ENCODE measurements at regions not wholly inside any gene's neighbourhood (a gene's known extent, or its start where the extent isn't known, plus 50 kb on each side); places are given as distances from the start of the nearest gene placed in this dataset.

GRCh38 chr6:165913676-165914570 lies 250.9 kb upstream of the PDE10A start:
- Mint-ChIP-seq H3K4me1 (no peaks in the 10 kb centered on the region), H3K27ac (no peak overlapping the region), H3K27me3 (no peaks in the 10 kb centered on the region), H3K4me3 (no peak overlapping the region), H3K9me3 (ENCODE audit: insufficient read depth) (no peaks in the 10 kb centered on the region)
- no peak for DNase-seq
- no peak for TF ChIP-seq EZH2 (IDR thresholded peaks at IDR 0.05; ENCODE audit: borderline replicate concordance, insufficient read depth, low read depth, low read length, poor library complexity, severe bottlenecking)
- TF ChIP-seq, protein P1, sequence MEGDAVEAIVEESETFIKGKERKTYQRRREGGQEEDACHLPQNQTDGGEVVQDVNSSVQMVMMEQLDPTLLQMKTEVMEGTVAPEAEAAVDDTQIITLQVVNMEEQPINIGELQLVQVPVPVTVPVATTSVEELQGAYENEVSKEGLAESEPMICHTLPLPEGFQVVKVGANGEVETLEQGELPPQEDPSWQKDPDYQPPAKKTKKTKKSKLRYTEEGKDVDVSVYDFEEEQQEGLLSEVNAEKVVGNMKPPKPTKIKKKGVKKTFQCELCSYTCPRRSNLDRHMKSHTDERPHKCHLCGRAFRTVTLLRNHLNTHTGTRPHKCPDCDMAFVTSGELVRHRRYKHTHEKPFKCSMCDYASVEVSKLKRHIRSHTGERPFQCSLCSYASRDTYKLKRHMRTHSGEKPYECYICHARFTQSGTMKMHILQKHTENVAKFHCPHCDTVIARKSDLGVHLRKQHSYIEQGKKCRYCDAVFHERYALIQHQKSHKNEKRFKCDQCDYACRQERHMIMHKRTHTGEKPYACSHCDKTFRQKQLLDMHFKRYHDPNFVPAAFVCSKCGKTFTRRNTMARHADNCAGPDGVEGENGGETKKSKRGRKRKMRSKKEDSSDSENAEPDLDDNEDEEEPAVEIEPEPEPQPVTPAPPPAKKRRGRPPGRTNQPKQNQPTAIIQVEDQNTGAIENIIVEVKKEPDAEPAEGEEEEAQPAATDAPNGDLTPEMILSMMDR (IDR thresholded peaks at IDR 0.05): no peak
- ChIA-PET POLR2A (no interaction called here), CTCF (no interaction called here)
- H3K4me3 ChIP-seq (ENCODE audit: control extremely low read depth in 1 of 5, extremely low read depth in 1 of 5, insufficient read depth in 1 of 5, low read depth in 2 of 5, low read length in 4 of 5): no peak overlapping the region
- H3K27me3 ChIP-seq (replicated peaks in 1 of 4; ENCODE audit: control extremely low read depth in 1 of 4, control insufficient read depth in 3 of 4, insufficient read depth in 4 of 4, low read length in 3 of 4): no peaks in the 10 kb centered on the region
- H3K36me3 ChIP-seq (replicated peaks in 1 of 2; ENCODE audit: control extremely low read depth in 1 of 2, control insufficient read depth in 1 of 2, extremely low read depth in 1 of 2, insufficient read depth in 2 of 2, low read length in 1 of 2): no peaks in the 10 kb centered on the region
- ATAC-seq (ENCODE audit: low read depth): no peak
- H3K79me2 ChIP-seq (ENCODE audit: control insufficient read depth, insufficient read depth, low read length): no peaks in the 10 kb centered on the region
- no peak overlapping the region for H3K9ac ChIP-seq (ENCODE audit: low read length)
- peaks cover 0 to 7% (median 0%) of the 10 kb centered on the region in 3 donors for H3K9me3 ChIP-seq (ENCODE audit: control extremely low read depth in 1 of 3, control insufficient read depth in 2 of 3, insufficient read depth in 1 of 3, low read length in 2 of 3)
- H3K27ac ChIP-seq (ENCODE audit: low read length in 2 of 2): no peak overlapping the region
- intact Hi-C loops (cut with micrococcal nuclease): no loop called here
- no peak overlapping the region for H3K4me2 ChIP-seq (replicated peaks; ENCODE audit: low read depth, low read length, poor library complexity, severe bottlenecking)
- no peaks in the 10 kb centered on the region for H4K20me1 ChIP-seq (ENCODE audit: control insufficient read depth, insufficient read depth, low read length, poor library complexity, severe bottlenecking)
- H3K4me1 ChIP-seq (ENCODE audit: control insufficient read depth in 2 of 2, insufficient read depth in 2 of 2, low read length in 2 of 2): no peaks in the 10 kb centered on the region
- H2AFZ ChIP-seq (ENCODE audit: insufficient read depth, low read depth, low read length, poor library complexity, severe bottlenecking): no peak overlapping the region
- WGBS (ENCODE audit: insufficient coverage): 93% methylated on average over 6 of the region's 8 CpGs

DNA sequence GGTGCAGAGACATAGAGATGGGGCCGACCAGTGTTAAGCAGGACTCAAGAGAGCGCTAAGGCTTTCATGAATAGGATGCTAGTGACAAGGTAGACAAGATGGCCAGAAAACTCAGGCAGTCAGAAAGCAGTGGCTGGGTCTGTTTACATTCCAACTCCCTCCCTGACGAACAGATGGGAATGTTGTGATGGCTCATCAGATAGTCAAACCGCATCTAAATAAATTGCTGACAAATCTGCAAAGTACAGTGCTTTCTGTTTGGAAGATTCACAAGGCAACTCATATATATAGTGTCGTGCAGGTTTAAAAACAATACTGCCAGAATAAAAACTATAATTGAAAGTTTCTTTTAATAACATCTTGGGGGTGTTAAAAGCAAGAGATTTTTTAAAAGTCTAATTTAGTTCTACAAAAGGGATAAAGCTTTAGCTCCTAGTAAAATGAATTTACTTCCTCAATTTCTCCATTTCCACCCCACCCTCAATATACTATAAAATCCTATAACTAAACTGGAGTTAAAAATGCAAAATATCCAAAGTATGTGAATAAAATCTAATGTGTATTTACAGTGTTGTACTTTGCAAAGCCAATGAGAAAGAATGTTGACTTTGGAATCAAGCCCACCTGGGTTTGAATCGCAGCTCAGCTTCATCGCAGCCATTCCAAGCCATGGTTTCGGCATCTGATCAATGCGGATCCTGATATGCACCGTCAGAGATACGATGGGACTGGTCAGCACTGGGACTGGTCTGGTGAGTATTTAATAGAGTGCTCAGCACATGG lies 247.3 kb upstream of the PDE10A start:
- H3K36me3 ChIP-seq (replicated peaks in 1 of 2; ENCODE audit: control extremely low read depth in 1 of 2, control insufficient read depth in 1 of 2, extremely low read depth in 1 of 2, insufficient read depth in 2 of 2, low read length in 1 of 2): no peaks in the 10 kb centered on the region
- no peak overlapping the region for H3K4me3 ChIP-seq (ENCODE audit: control extremely low read depth in 1 of 5, extremely low read depth in 1 of 5, insufficient read depth in 1 of 5, low read depth in 2 of 5, low read length in 4 of 5)
- no peaks in the 10 kb centered on the region for H3K4me1 ChIP-seq (ENCODE audit: control insufficient read depth in 2 of 2, insufficient read depth in 2 of 2, low read length in 2 of 2)
- no peaks in the 10 kb centered on the region for H3K79me2 ChIP-seq (ENCODE audit: control insufficient read depth, insufficient read depth, low read length)
- H4K20me1 ChIP-seq (ENCODE audit: control insufficient read depth, insufficient read depth, low read length, poor library complexity, severe bottlenecking): no peaks in the 10 kb centered on the region
- Mint-ChIP-seq H3K4me3 (no peak overlapping the region), H3K27ac (no peak overlapping the region), H3K9me3 (ENCODE audit: insufficient read depth) (no peaks in the 10 kb centered on the region), H3K4me1 (no peaks in the 10 kb centered on the region), H3K27me3 (no peaks in the 10 kb centered on the region)
- no peak overlapping the region for H2AFZ ChIP-seq (ENCODE audit: insufficient read depth, low read depth, low read length, poor library complexity, severe bottlenecking)
- TF ChIP-seq, protein P1 (IDR thresholded peaks at IDR 0.05): no peak
- no peak for TF ChIP-seq EZH2 (IDR thresholded peaks at IDR 0.05; ENCODE audit: borderline replicate concordance, insufficient read depth, low read depth, low read length, poor library complexity, severe bottlenecking)
- WGBS (ENCODE audit: insufficient coverage): 91% methylated on average over 8 of the region's 11 CpGs
- H3K9ac ChIP-seq (ENCODE audit: low read length): no peak overlapping the region
- H3K27ac ChIP-seq (ENCODE audit: low read length in 2 of 2): no peak overlapping the region
- intact Hi-C loops (cut with micrococcal nuclease): no loop called here
- peaks cover 0 to 6% (median 0%) of the 10 kb centered on the region in 4 experiments for H3K27me3 ChIP-seq (replicated peaks in 1 of 4; ENCODE audit: control extremely low read depth in 1 of 4, control insufficient read depth in 3 of 4, insufficient read depth in 4 of 4, low read length in 3 of 4)
- no peak overlapping the region for H3K4me2 ChIP-seq (replicated peaks; ENCODE audit: low read depth, low read length, poor library complexity, severe bottlenecking)
- DNase-seq (no peak), ATAC-seq (ENCODE audit: low read depth) (no peak)
- CTCF ChIA-PET: no interaction called here
- POLR2A ChIA-PET: no interaction called here
- H3K9me3 ChIP-seq (ENCODE audit: control extremely low read depth in 1 of 3, control insufficient read depth in 2 of 3, insufficient read depth in 1 of 3, low read length in 2 of 3): peaks cover 0 to 12% (median 0%) of the 10 kb centered on the region in 3 donors

Measured in B cell (primary cell).